ENCODE measurements at regions not wholly inside any gene's neighbourhood (a gene's known extent, or its start where the extent isn't known, plus 50 kb on each side); places are given as distances from the start of the nearest gene placed in this dataset.

GRCh38 chr4:12458621-12459020 lies 1025.5 kb downstream of the RAB28 start:
- intact Hi-C loops (cut with micrococcal nuclease; ENCODE audit: unreplicated experiment), result no loop called here
- CTCF ChIA-PET, result no interaction called here
- BruUV-seq (replicated peaks), result no TSS peak
- no peak overlapping the region for H3K4me3 ChIP-seq
- H3K4me2 ChIP-seq, result no peak overlapping the region
- H3K27ac ChIP-seq, result no peak overlapping the region
- H3K9me2 ChIP-seq (ENCODE audit: insufficient read depth), result no peaks in the 10 kb centered on the region
- H3K36me3 ChIP-seq (ENCODE audit: low read depth), result no peaks in the 10 kb centered on the region
- H2AFZ ChIP-seq, result no peak overlapping the region
- no peaks in the 10 kb centered on the region for H3K79me2 ChIP-seq (ENCODE audit: low read depth)
- no peak for DNase-seq
- TF ChIP-seq, protein P1, sequence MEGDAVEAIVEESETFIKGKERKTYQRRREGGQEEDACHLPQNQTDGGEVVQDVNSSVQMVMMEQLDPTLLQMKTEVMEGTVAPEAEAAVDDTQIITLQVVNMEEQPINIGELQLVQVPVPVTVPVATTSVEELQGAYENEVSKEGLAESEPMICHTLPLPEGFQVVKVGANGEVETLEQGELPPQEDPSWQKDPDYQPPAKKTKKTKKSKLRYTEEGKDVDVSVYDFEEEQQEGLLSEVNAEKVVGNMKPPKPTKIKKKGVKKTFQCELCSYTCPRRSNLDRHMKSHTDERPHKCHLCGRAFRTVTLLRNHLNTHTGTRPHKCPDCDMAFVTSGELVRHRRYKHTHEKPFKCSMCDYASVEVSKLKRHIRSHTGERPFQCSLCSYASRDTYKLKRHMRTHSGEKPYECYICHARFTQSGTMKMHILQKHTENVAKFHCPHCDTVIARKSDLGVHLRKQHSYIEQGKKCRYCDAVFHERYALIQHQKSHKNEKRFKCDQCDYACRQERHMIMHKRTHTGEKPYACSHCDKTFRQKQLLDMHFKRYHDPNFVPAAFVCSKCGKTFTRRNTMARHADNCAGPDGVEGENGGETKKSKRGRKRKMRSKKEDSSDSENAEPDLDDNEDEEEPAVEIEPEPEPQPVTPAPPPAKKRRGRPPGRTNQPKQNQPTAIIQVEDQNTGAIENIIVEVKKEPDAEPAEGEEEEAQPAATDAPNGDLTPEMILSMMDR (conservative IDR thresholded peaks at IDR 0.05), result no peak
- TF ChIP-seq EZH2 (IDR thresholded peaks at IDR 0.05; ENCODE audit: low read depth), result no peak
- no peaks in the 10 kb centered on the region for H3K27me3 ChIP-seq (ENCODE audit: insufficient read depth, low read depth)
- POLR2A ChIA-PET (ENCODE audit: unreplicated experiment), result no interaction called here
- no peaks in the 10 kb centered on the region for H4K20me1 ChIP-seq (ENCODE audit: insufficient read depth)
- no peaks in the 10 kb centered on the region for H3F3A ChIP-seq (ENCODE audit: insufficient read depth, low read depth)
- H3K9me3 ChIP-seq (ENCODE audit: insufficient read depth, low read depth), result no peaks in the 10 kb centered on the region
- H3K4me1 ChIP-seq (replicated peaks; ENCODE audit: insufficient read depth), result no peaks in the 10 kb centered on the region

- ChIA-PET POLR2A (ENCODE audit: unreplicated experiment) (no interaction called here), CTCF (no interaction called here)
- Histone ChIP-seq H3K9me3 (ENCODE audit: insufficient read depth, low read depth) (no peaks in the 10 kb centered on the region), H3K79me2 (ENCODE audit: low read depth) (no peaks in the 10 kb centered on the region), H3K4me2 (no peak overlapping the region), H3K27me3 (ENCODE audit: insufficient read depth, low read depth) (no peaks in the 10 kb centered on the region), H3K36me3 (ENCODE audit: low read depth) (no peaks in the 10 kb centered on the region), H4K20me1 (ENCODE audit: insufficient read depth) (no peaks in the 10 kb centered on the region), H3F3A (ENCODE audit: insufficient read depth, low read depth) (no peaks in the 10 kb centered on the region), H3K9me2 (ENCODE audit: insufficient read depth) (no peaks in the 10 kb centered on the region), H3K27ac (no peak overlapping the region), H2AFZ (no peak overlapping the region), H3K4me3 (no peak overlapping the region), H3K4me1 (replicated peaks; ENCODE audit: insufficient read depth) (no peaks in the 10 kb centered on the region)
- TF ChIP-seq, protein P1 (conservative IDR thresholded peaks at IDR 0.05), result no peak
- TF ChIP-seq EZH2 (IDR thresholded peaks at IDR 0.05; ENCODE audit: low read depth), result no peak
- intact Hi-C loops (cut with micrococcal nuclease; ENCODE audit: unreplicated experiment), result no loop called here
- DNase-seq, result no peak
- no TSS peak for BruUV-seq (replicated peaks)
These were observed 1023.6 kb upstream of the HS3ST1 start for GRCh38 chr4:12452291-12452690.

DNA sequence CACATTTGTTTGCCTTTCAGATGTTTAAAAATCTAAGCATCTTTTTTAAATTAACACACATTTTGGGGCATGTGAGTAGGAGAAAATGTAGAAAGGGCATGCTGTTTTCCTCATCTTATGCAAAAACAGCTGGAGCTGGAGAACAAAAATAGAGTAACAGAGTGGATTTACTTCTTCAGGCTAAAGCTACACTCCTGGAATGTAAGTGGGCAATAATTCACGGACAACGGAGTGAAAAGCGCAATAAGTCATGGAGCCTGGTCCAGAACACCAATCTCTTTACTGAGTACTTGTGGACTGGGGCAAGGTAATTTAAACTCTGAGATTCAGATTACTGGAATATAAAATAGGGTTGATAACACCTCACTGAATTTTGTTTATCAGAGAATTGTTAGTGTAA lies 1018.8 kb upstream of the HS3ST1 start:
- no peak overlapping the region for H3K4me3 ChIP-seq
- no peaks in the 10 kb centered on the region for H3K9me3 ChIP-seq (ENCODE audit: insufficient read depth, low read depth)
- no peaks in the 10 kb centered on the region for H3K79me2 ChIP-seq (ENCODE audit: low read depth)
- ChIA-PET CTCF (no interaction called here), POLR2A (ENCODE audit: unreplicated experiment) (no interaction called here)
- no TSS peak for BruUV-seq (replicated peaks)
- no peak overlapping the region for H2AFZ ChIP-seq
- H4K20me1 ChIP-seq (ENCODE audit: insufficient read depth), result no peaks in the 10 kb centered on the region
- H3K27me3 ChIP-seq (ENCODE audit: insufficient read depth, low read depth), result no peaks in the 10 kb centered on the region
- no peaks in the 10 kb centered on the region for H3K36me3 ChIP-seq (ENCODE audit: low read depth)
- no peak for TF ChIP-seq EZH2 (IDR thresholded peaks at IDR 0.05; ENCODE audit: low read depth)
- TF ChIP-seq, protein P1 (conservative IDR thresholded peaks at IDR 0.05), result no peak
- no peaks in the 10 kb centered on the region for H3F3A ChIP-seq (ENCODE audit: insufficient read depth, low read depth)
- no peak overlapping the region for H3K27ac ChIP-seq
- H3K9me2 ChIP-seq (ENCODE audit: insufficient read depth), result no peaks in the 10 kb centered on the region
- intact Hi-C loops (cut with micrococcal nuclease; ENCODE audit: unreplicated experiment), result no loop called here
- no peak for DNase-seq
- H3K4me2 ChIP-seq, result no peak overlapping the region
- no peaks in the 10 kb centered on the region for H3K4me1 ChIP-seq (replicated peaks; ENCODE audit: insufficient read depth)

All from PC-9 (cell line).